Epithelial cell of esophagus (primary cell): ENCODE measurements at regions not wholly inside any gene's neighbourhood (a gene's known extent, or its start where the extent isn't known, plus 50 kb on each side); places are given as distances from the start of the nearest gene placed in this dataset.

Experiments used
- DNase-seq: peaks from one replicate; pipeline ENCODE4 v3.0.0; 2010; ENCODE audit warnings: low read depth
- H3K4me3 ChIP-seq: 2 replicates; pipeline ENCODE4 v1.5.1; 2011; ENCODE audit warnings: mild to moderate bottlenecking, low read length, control low read depth
- TF ChIP-seq, protein P1 (sequence below): IDR thresholded peaks from 2 replicates; pipeline ENCODE4 v1.5.1; 2011; ENCODE audit warnings: low read depth, mild to moderate bottlenecking, low read length, control low read depth, inconsistent platforms; ENCODE audit not compliant: insufficient read depth; ENCODE audit errors: missing control alignments

- TF ChIP-seq, protein P1, sequence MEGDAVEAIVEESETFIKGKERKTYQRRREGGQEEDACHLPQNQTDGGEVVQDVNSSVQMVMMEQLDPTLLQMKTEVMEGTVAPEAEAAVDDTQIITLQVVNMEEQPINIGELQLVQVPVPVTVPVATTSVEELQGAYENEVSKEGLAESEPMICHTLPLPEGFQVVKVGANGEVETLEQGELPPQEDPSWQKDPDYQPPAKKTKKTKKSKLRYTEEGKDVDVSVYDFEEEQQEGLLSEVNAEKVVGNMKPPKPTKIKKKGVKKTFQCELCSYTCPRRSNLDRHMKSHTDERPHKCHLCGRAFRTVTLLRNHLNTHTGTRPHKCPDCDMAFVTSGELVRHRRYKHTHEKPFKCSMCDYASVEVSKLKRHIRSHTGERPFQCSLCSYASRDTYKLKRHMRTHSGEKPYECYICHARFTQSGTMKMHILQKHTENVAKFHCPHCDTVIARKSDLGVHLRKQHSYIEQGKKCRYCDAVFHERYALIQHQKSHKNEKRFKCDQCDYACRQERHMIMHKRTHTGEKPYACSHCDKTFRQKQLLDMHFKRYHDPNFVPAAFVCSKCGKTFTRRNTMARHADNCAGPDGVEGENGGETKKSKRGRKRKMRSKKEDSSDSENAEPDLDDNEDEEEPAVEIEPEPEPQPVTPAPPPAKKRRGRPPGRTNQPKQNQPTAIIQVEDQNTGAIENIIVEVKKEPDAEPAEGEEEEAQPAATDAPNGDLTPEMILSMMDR, result no peak
- DNase-seq, result peak; percentile 43
- H3K4me3 ChIP-seq, result no peak overlapping the region
Measured at GRCh38 chr5:53373451-53374158, 106.8 kb upstream of the FST start.

DNA sequence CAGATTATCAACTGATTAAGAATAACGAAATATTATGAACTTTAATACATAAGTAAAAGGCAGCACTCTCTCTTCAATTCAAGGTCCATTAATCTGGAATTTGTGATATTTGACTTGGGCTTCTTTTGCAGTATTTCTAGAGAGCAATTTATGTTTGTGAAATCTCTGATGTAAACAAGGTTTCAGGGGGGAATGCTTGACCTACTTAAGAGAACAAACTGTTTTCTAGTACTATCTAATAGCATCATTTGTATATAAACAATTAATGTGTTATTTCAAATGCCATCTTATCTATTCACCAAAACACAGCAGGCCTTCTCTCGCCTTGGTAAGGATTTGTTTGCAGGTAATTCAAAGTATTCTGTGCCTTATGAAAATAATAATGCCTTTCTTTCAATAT, 103.6 kb upstream of the FST start:
- H3K4me3 ChIP-seq, result no peak overlapping the region
- TF ChIP-seq, protein P1, result no peak
- DNase-seq, result no peak

DNA sequence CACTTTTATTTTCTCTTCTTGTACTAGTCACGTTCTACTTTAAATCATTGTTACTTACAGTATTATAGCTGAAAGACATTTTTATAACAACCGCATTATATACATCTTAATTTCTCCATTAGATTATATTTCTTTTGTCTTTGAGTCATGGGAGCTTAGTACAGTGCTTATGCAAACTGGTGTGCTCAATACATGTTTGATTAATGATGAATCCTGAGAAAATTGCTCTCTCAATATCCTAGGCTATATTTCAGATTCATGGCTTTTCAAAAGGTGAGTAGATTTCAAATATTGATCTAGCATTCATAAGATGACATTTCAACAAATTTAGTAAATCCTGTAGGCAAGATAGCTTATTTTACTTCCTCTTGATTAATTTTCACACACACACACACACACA, 102.2 kb upstream of the FST start:
- TF ChIP-seq, protein P1, result no peak

DNA sequence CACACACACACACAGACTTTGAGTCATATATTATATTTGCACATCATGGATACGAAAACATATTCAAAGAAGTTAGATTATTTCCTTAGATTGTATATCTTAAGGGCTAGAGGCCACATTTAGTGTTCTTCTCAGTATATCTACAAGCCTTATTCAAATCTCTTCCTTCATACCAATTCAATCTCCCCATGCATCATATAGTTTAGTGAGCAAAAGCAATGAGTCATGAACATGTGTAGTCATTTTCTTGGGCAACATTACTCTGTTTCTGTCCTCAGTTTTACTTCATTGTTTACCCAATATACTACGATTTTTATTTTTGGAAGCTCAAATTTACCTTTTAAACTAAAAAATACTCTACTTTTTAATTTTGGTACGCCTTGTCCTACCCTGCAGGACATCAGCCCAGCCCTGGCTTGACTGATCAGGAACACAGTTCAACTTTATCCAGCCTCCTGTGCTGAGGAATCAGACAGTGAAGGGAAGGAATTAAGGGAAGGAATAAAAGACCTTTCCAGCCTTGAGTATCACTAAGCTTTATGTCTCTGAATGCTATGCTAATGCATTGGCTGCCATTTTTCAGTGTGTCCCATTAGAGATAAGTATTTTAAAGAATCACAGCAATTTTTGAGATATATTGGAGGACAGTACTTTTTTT, 101.7 kb upstream of the FST start:
- TF ChIP-seq, protein P1, result no peak
- no peak overlapping the region for H3K4me3 ChIP-seq
- DNase-seq, result peak; percentile 82

More for the DNA sequence above, 102.2 kb upstream of the FST start:
- no peak overlapping the region for H3K4me3 ChIP-seq
- DNase-seq, result no peak

DNA sequence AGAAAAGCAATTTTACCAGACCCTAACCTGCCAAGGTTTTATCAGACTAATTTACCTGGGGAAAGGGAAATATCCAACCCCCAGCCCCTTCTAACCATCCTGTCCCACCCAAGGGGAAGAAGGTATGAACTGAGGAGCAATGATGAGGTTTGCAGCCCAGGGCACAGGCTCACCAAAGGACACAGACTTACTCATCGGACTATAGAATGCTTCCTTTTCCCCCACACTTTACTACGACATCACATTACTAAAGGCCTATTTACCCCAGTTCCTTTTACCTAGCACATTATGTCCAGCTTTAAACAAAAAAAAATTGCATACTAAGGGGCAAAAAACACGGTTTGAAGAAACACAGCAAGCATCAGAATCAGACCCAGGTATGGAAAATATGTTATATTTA, 94.1 kb upstream of the FST start:
- peak; percentile 46 for DNase-seq
- TF ChIP-seq, protein P1, result no peak
- H3K4me3 ChIP-seq, result no peak overlapping the region

DNA sequence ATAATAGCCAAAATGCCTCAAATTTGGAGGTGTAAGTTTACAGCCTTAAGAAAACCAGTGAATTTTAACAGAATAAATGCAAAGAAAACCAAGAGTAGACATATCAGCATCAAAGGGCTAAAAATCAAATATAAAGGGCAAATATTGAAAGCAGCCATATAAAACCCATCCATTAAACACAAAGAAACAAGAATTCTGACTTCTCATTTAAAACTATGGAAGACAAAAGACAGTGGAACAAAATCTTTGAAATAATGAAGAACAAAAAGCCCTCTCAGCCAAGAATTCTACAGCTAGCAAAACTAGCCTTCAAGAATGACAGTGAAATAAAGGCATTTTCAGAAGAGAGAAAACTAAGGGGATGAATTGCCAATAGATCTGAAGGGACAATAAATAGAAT, 91.3 kb upstream of the FST start:
- TF ChIP-seq, protein P1, result no peak
- no peak overlapping the region for H3K4me3 ChIP-seq
- DNase-seq, result no peak

- no peak for DNase-seq
Measured at GRCh38 chr5:53392073-53392472, 88.4 kb upstream of the FST start.

More at GRCh38 chr5:53392073-53392472, 88.4 kb upstream of the FST start:
- TF ChIP-seq, protein P1, result no peak
- H3K4me3 ChIP-seq, result no peak overlapping the region
